ENCODE measurements at regions not wholly inside any gene's neighbourhood (a gene's known extent, or its start where the extent isn't known, plus 50 kb on each side); places are given as distances from the start of the nearest gene placed in this dataset.
A peak's percentile ranks its signal among the peaks of the same experiment; 100 is the strongest.
"Not testable (repeated sequence)": the region's sequence is repeated elsewhere in the genome, so short reads cannot be mapped to it uniquely, and the experiment has no call there.

DNA sequence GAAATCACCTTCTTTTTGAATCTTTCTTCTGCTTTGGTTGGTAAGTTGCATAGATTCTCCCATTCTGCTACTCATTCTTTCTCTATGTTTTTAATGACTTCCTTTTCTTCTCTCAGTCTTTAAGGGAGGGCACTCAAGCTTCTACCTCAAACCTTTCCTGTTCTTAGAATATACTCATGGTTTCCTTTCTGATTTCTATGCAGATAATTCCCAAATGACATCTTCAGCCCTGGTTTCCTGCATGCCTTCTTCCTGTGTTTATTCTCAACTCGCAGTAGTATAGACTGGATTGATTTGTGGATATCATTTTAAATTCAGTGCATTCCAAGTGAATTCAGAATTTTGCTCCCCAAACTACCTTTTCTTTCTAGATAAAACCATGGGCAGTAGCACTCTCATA, 803.6 kb downstream of the METTL15 start:
- no peak for DNase-seq (ENCODE audit: low read depth, low spot score)

DNA sequence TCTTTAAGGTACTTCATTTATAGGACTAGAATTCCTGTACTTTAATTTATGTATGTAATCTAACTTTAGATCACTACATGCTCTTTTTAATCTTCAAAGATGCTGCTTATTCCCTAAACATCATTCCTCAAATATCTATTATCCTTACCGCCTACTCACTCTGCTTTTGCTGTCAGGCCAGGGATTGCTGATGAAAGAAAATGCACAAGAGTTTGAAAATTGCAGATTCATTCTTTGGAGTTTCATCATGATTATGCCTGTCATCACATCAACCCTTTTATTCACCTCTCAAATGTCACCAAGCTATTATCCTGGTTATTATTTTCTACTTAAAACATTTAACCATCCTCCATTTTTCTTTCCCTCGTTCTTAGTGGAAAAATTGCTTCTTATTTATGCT, 802.7 kb downstream of the METTL15 start:
- DNase-seq (ENCODE audit: low read depth, low spot score), result no peak

- peak; percentile 21 for DNase-seq (ENCODE audit: low read depth, low spot score)
These were observed 795.5 kb downstream of the METTL15 start for GRCh38 chr11:28903716-28904115.

DNA sequence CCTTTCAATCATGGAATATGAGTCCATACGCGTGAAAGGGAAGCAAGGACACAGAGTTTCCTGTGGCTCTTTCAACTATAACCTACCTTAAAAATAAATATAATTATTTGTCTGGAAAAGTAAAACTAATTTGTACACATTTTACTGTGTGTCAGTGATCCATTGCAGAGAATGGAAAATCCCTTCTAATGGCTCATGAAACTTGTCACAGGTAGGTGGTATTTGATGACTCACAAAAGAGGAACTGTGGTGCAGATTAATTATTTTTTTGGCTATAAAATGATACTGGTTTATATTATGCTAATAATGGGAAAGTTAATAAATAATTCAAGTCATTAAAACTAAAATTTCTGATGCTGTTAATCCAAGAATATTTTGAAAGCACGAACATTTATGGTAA, 792.2 kb downstream of the METTL15 start:
- DNase-seq (ENCODE audit: low read depth, low spot score), result no peak

GRCh38 chr11:28899706-28900105, 791.5 kb downstream of the METTL15 start:
- DNase-seq (ENCODE audit: low read depth, low spot score), result no peak

DNA sequence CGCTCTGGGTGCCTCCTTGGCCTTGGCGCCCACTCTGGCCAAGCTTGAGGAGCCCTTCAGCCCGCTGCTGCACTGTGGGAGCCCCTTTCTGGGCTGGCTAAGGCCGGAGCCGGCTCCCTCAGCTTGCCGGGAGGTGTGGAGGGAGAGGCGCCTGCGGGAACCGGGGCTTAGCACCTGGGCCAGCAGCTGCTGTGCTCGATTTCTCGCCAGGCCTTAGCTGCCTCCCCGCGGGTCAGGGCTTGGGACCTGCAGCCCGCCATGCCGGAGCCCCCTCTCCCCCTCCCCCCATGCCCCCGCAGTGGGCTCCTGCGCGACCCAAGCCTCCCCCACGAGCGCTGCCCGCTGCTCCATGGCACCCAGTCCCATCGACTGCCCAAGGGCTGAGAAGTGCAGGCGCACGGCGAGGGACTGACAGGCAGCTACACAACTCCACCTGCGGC, 782.4 kb downstream of the METTL15 start:
- not testable (repeated sequence) for DNase-seq (ENCODE audit: low read depth, low spot score)

- no peak for DNase-seq (ENCODE audit: low read depth, low spot score)
These were observed 779.5 kb downstream of the METTL15 start for GRCh38 chr11:28887681-28888080.

DNA sequence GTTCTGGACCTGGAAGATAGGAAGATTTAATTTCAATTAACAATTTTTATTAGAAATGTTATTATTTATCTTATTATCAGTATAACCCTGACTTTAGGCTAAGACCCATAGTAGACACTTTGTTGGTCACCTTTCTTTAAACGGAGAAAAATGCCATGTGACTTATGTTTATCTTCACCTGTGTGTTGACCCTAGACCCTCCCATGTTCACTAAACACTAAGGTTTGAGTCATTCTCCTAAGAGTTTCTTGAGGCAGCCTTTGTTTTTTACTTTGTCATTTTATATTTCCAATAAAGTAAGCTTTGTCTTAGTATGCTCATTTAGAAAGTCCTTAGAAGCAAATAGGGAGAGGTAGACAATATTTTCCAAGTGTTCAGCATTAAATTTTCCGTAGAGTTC, 771.7 kb downstream of the METTL15 start:
- DNase-seq (ENCODE audit: low read depth, low spot score), result no peak

DNA sequence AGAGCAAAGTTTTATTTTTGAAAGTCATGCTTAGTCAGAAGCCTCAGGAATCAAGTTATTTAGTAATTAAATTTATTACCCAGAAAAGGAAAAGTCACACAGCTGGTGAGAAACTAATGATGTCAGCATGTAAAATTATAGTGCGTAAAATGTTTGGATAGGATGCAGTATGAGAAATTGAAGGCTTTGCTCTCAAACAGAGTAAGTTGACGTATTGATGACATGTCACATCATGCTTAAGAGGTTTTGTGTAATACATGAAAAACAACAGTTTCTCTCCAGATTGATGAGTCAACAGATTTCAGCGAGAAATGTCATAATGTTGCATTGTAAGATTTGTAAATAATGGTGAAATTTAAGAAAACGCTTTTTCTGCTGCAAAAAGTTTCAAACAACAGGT, 769.8 kb downstream of the METTL15 start:
- DNase-seq (ENCODE audit: low read depth, low spot score), result no peak

- no peak for DNase-seq (ENCODE audit: low read depth, low spot score)
These were observed 769.2 kb downstream of the METTL15 start for GRCh38 chr11:28877340-28877739.

GRCh38 chr11:28874706-28875105, 766.5 kb downstream of the METTL15 start:
- no peak for DNase-seq (ENCODE audit: low read depth, low spot score)

DNA sequence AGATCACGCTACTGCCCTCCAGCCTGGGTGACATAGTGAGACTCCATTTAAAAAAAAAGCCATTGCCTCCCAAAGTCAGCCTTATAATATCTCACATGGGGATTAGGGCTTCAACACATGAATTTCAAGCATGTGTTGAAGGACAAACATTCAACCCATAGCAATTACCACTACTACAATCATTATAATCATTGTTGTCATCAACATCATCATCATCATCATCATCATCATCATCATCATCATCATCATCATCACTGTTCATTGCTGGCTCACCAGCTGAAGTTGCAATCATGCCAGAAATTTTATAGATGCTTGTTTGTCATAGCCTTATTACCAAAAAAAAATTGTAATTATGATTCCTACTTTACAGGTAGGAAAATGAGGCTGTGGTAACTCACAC, 762.9 kb downstream of the METTL15 start:
- no peak for DNase-seq (ENCODE audit: low read depth, low spot score)

GRCh38 chr11:28863422-28863821, 755.2 kb downstream of the METTL15 start:
- no peak for DNase-seq (ENCODE audit: low read depth, low spot score)

- peak; percentile 32 for DNase-seq (ENCODE audit: low read depth, low spot score)
These were observed 752.7 kb downstream of the METTL15 start for GRCh38 chr11:28860893-28861292.

DNA sequence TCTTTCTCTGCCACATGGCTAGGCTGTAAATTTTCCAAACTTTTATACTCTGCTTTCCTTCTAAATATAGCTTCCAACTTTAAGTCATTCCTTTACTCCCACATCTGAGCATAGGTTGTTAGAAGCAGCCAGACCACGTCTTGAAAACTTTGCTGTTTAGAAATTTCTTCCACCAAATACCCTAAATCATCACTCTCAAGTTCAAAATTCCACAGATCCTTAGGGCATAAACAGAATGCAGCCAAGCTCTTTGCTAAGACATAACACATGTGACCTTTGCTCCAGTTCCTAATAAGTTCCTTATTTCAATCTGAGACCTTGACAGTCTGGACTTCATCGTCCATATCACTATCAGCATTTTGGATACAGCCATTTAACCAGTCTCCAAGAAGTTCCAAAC, 749.9 kb downstream of the METTL15 start:
- no peak for DNase-seq (ENCODE audit: low read depth, low spot score)

DNA sequence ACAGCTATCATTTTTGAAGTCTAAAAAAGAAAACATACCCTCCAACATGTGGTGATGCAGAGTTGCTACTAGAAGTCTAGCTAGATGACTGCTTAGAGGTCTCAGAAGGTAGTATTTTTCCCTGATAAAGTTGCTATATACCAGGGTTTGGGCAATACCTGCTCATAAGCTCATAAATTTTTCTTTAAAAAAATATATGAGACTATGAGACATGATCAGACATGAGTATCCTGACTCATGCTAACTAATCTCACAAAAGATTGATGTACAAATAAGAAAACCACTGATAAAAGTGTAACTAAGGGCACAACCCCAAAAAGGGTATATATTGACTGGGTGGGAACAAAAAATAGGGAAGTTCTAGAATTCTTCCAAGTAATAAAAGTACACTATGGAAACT, 740.9 kb downstream of the METTL15 start:
- DNase-seq (ENCODE audit: low read depth, low spot score), result no peak

DNA sequence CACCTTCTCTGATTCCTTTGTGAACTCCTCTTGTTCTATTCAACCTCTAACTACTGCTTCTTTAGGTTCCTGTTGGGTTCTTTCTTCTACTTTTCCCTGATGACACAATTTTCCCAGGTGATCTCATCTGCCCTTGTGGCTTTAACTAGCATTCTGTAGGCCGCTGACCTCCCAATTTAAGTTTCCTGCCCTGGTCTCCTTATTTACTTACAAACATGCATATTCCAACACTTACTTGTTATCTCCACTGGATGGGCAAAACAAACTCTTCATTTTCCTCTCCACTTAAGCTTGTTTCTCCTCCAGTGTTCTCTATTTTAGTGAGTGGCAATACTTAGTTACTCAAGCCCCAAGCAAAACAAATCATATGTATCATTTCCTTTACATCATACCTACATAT, 734.5 kb downstream of the METTL15 start:
- DNase-seq (ENCODE audit: low read depth, low spot score), result no peak

DNA sequence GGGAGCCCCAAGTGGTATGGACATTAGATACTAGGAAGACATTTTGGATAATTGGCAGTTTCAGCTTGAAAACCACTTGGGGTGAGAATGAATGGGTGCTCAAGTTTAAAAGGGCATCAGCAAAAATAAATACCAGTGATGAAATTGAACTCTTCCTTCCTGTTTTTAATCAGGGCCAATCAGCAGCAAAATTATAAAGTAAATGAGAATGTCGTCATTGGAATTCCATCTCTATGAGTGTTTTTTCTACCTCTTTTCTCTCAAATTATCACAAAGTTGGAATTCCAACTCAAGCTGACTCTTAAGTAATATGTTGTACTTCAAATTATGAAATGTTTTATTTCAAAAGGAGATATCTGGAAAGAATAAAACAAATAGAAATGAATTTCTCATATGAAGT, 730.6 kb downstream of the METTL15 start:
- peak; percentile 32 for DNase-seq (ENCODE audit: low read depth, low spot score)

DNA sequence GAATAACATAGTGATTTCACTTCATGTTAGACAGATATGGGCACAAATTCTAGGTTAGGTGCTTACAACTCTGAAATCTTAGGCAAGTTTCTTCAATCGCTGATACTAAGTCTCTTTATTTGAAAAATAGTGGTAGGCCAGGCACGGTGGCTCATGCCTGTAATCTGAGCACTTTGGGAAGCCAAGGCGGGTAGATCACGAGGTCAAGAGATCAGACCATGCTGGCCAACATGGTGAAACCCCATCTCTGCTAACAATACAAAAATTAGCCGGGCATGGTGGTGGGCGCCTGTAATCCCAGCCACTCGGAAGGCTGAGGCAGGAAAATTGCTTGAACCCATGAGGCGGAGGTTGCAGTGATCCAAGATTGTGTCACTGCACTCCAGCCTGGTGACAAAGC, 729.4 kb downstream of the METTL15 start:
- DNase-seq (ENCODE audit: low read depth, low spot score), result no peak

DNA sequence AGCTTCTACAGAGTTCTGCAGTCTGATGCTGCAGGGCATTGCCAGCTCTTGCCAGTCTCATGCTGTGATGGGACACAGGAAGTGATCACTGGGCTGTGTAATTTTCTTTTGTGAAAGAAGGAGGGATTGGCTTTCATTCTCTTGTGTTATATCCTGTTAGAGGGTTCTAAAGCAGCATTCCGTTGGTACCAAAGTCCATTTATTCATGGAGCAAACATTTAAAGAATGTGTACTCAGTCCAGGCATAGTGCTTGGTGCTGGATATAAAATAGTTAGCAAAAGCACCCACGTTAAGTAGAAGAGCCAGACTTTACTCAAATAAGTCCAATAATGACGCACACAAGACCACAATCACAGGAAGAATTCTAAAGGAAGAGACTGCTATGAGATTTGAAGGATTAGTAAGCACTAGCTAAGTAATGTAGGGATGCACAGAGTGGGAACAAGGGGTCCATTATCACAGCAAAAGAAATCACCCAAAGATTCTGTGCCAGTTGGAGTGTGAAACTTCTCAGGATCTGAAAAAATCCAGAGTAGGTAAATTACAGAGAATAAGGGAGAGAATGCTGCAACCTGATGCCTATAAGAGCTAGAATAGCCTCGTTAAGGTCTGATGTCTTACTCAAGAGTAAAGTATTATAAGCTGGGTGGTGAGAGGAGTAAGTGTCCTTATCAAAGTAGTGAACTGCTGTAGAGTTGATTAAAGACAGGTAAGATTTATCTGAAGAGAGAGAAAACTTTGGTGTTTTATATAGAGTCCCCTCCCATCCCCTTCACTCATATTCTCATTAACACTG, 728.3 kb downstream of the METTL15 start:
- DNase-seq (ENCODE audit: low read depth, low spot score), result peak; percentile 95

GRCh38 chr11:28835790-28836189, 727.6 kb downstream of the METTL15 start:
- peak; percentile 78 for DNase-seq (ENCODE audit: low read depth, low spot score)

DNA sequence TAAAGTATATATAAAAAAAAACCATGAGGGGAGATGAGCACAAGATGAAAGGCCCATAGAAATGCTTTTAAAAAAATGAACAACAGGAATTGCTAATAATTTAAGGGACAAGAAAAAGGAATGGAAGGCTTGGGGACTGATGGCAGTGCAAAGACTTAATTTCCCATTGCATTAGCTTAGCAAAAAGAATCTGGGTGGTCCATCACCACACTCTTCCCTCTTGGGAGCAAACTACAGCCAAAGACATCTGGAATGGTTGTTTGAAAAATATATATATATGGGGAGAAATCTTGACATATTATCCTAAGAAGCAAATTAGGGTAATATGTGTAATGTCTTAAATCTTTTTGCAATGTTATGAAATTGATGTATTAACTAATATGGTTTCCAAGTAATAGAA, 727.1 kb downstream of the METTL15 start:
- no peak for DNase-seq (ENCODE audit: low read depth, low spot score)

DNA sequence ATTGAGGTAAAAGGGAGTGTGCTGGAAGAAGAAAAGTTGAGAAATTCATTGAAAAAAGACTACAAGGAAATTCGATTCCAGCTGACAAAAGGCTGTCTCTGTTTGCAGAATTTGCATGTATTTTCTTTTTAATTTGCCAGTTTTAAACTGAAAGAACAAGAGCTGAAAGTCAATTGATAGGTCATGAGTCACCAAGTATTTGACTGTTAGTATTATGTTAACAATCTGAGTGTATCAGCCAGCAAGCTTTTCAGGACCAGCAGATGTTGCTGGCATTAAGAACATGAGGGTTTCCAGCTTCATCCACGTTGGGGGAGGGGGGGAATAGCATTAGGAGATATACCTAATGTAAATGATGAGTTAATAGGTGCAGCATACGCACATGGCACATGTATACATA, 726.7 kb downstream of the METTL15 start:
- peak; percentile 73 for DNase-seq (ENCODE audit: low read depth, low spot score)

- peak; percentile 93 for DNase-seq (ENCODE audit: low read depth, low spot score)
These were observed 725.5 kb downstream of the METTL15 start for GRCh38 chr11:28833670-28834069.
